Endothelial cell of umbilical vein (primary cell): ENCODE measurements at regions not wholly inside any gene's neighbourhood (a gene's known extent, or its start where the extent isn't known, plus 50 kb on each side); places are given as distances from the start of the nearest gene placed in this dataset.

Source experiments
- BruUV-seq: library from RNA; stranded (reverse); fragments of 400-500 nt; replicated peaks from 2 replicates; lab custom pipeline; 2021; lab: Mats Ljungman, UMichigan
- CTCF ChIA-PET: fragments of 300-600, 350-600 bp; sonication (Branson Sonifier 250); formaldehyde crosslinking; loops from one replicate; lab custom pipeline; 2021; ENCODE audit warnings: antibody characterized with exemption, inconsistent platforms; lab: Charles Lee
- POLR2A ChIA-PET: fragments of 300-600, 350-600 bp; sonication (Branson Sonifier 250); formaldehyde crosslinking; loops from one replicate; lab custom pipeline; 2021; ENCODE audit warnings: antibody characterized with exemption, inconsistent platforms; lab: Charles Lee
- DNase-seq: peaks from one replicate; pipeline ENCODE4 v3.0.0-alpha.2; 2011; ENCODE audit warnings: low read depth, low spot score
- FAIRE-seq: peaks from 2 replicates; lab custom pipeline; 2011; peaks lifted over from hg19 to GRCh38; lab: Jason Lieb, UNC
- H2AFZ ChIP-seq: 2 replicates; pipeline ENCODE4 v1.6.0; 2012; ENCODE audit warnings: low read depth, low read length, control low read depth, inconsistent platforms
- H3K27ac ChIP-seq: 2 replicates; pipeline ENCODE4 v1.5.1; 2011; ENCODE audit warnings: low read depth, mild to moderate bottlenecking, control low read depth, low read length, moderate library complexity; ENCODE audit not compliant: insufficient read depth
- H3K27me3 ChIP-seq, 2 experiments: 2 replicates each; pipeline versions ENCODE4 v1.6.0 to v1.6.1; 2011; ENCODE audit warnings: low read length in 2 of 2, mixed read lengths in 1 of 2; ENCODE audit not compliant: control insufficient read depth in 2 of 2, insufficient read depth in 2 of 2
- H3K36me3 ChIP-seq, 2 experiments: 2 replicates in 1 of 2; 3 replicates in 1 of 2; pipeline ENCODE4 v1.5.1; 2011; ENCODE audit warnings: low read length in 2 of 2, mild to moderate bottlenecking in 1 of 2, moderate library complexity in 1 of 2; ENCODE audit not compliant: control insufficient read depth in 2 of 2, insufficient read depth in 2 of 2; ENCODE audit errors: extremely low read depth in 1 of 2
- H3K4me1 ChIP-seq: 3 replicates; pipeline ENCODE4 v1.5.1; 2011; ENCODE audit warnings: mild to moderate bottlenecking, low read length; ENCODE audit not compliant: control insufficient read depth, insufficient read depth; ENCODE audit errors: extremely low read depth
- H3K4me2 ChIP-seq: 2 replicates; pipeline ENCODE4 v1.6.1; 2011; ENCODE audit warnings: low read length, control low read depth, mixed read lengths; ENCODE audit not compliant: insufficient read depth
- H3K4me3 ChIP-seq, 3 experiments: fragments of 200-600 bp in 1 of 3; sonication (generic), shearing (Covaris generic) in 1 of 3; replicated peaks in 1 of 3; 2 replicates each; pipeline ENCODE4 v1.5.1; 2011 to 2016; ENCODE audit warnings: control low read depth in 3 of 3, low read length in 3 of 3, mild to moderate bottlenecking in 2 of 3, inconsistent platforms in 1 of 3, low read depth in 1 of 3, moderate library complexity in 1 of 3; ENCODE audit not compliant: insufficient read depth in 1 of 3
- H3K79me2 ChIP-seq: 2 replicates; pipeline ENCODE4 v1.6.0; 2012; ENCODE audit warnings: low read length, inconsistent platforms; ENCODE audit not compliant: control insufficient read depth, insufficient read depth
- H3K9ac ChIP-seq: replicated peaks from 2 replicates; pipeline ENCODE3; 2011; ENCODE audit warnings: low read length, control low read depth; ENCODE audit not compliant: insufficient read depth; ENCODE audit errors: extremely low read depth
- H3K9me1 ChIP-seq: replicated peaks from 3 replicates; pipeline ENCODE4 v1.6.0; 2011; ENCODE audit warnings: mild to moderate bottlenecking, low read length; ENCODE audit not compliant: control insufficient read depth, insufficient read depth; ENCODE audit errors: extremely low read depth
- H3K9me3 ChIP-seq: replicated peaks from 2 replicates; pipeline ENCODE4 v1.5.1; 2012; ENCODE audit warnings: low read length, inconsistent platforms; ENCODE audit not compliant: control insufficient read depth, insufficient read depth
- H4K20me1 ChIP-seq: replicated peaks from 2 replicates; pipeline ENCODE3; 2011; ENCODE audit warnings: mild to moderate bottlenecking, low read length; ENCODE audit not compliant: control insufficient read depth, insufficient read depth; ENCODE audit errors: extremely low read depth
- FOS ChIP-seq: IDR thresholded peaks from 2 replicates; pipeline ENCODE4 v1.6.1; 2011; ENCODE audit warnings: mild to moderate bottlenecking, low read length, moderate library complexity, borderline replicate concordance; ENCODE audit not compliant: insufficient read depth
- GATA2 ChIP-seq: IDR thresholded peaks from 2 replicates; pipeline ENCODE4 v1.7.0; 2011; ENCODE audit warnings: low read depth, mild to moderate bottlenecking, moderate library complexity, mixed read lengths, low read length; ENCODE audit not compliant: insufficient read length, insufficient read depth
- JUN ChIP-seq: IDR thresholded peaks from 2 replicates; pipeline ENCODE4 v1.6.1; 2011; ENCODE audit warnings: borderline replicate concordance, low read depth; ENCODE audit not compliant: insufficient read length, insufficient read depth
- MYC ChIP-seq: IDR thresholded peaks from one replicate; pipeline ENCODE4 v1.6.1; 2011; ENCODE audit warnings: mild to moderate bottlenecking, low read depth, low read length
- POLR2AphosphoS5 ChIP-seq: IDR thresholded peaks from 2 replicates; pipeline ENCODE4 v1.6.1; 2012; ENCODE audit warnings: low read depth, mild to moderate bottlenecking, control low read depth, low read length, moderate library complexity; ENCODE audit not compliant: insufficient read depth
- dilution Hi-C: fragments of 300-500 bp; cut with MboI; formaldehyde crosslinking; loops from one replicate; pipeline ENCODE4 v1.15.0; 2019; ENCODE audit warnings: low sequenced_read_pairs; ENCODE audit not compliant: extremely low pct_ligation_motif_present
- intact Hi-C: fragments of 100-400 bp; cut with micrococcal nuclease; formaldehyde crosslinking; loops from one replicate; pipeline ENCODE4 v1.10.0; 2022
- TF ChIP-seq, protein P1 (sequence below): IDR thresholded peaks from 2 replicates; pipeline ENCODE4 v1.6.1; 2011; ENCODE audit not compliant: insufficient read depth, insufficient read length
- TF ChIP-seq, protein P2 (sequence below), 2 donors: IDR thresholded peaks; 1 replicate in 1 of 2; 2 replicates in 1 of 2; pipeline ENCODE4 v1.5.1; 2011; ENCODE audit warnings: low read length in 2 of 2, mild to moderate bottlenecking in 2 of 2, moderate library complexity in 2 of 2, control low read depth in 1 of 2, inconsistent platforms in 1 of 2, low read depth in 1 of 2; ENCODE audit not compliant: insufficient read depth in 1 of 2; ENCODE audit errors: extremely low read depth in 1 of 2

DNA sequence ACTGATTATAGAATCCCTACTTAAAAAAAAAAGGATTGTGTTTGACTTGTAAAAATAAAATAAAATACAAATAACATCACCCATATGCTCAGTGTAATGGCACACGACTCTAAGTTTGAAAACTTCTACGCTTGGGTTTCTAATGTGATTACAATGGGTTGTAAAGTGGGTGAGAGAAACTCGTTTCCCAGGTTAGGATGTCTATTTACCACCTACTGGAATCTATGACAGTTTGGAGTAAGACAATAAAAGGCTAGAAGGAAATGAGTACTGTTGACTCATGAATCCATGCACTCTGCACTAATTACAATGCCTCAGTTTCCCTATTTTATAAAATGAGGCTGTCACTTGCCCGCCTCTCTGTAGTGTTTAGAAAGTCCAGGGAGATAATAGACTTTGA lies 204.0 kb upstream of the FOXN2 start:
- Histone ChIP-seq H3K4me3 (no peak overlapping the region), H3K27me3 (no peaks in the 10 kb centered on the region), H3K36me3 (no peaks in the 10 kb centered on the region), H3K4me2 (no peak overlapping the region), H3K79me2 (no peaks in the 10 kb centered on the region), H3K9ac (no peak overlapping the region), H3K9me1 (no peaks in the 10 kb centered on the region), H4K20me1 (no peaks in the 10 kb centered on the region), H3K27ac (no peak overlapping the region), H3K9me3 (no peaks in the 10 kb centered on the region), H2AFZ (no peak overlapping the region), H3K4me1 (peaks cover 30% of the 10 kb centered on the region)
- ChIA-PET POLR2A (no interaction called here), CTCF (no interaction called here)
- FAIRE-seq (no peak), DNase-seq (no peak)
- intact Hi-C loops (no loop called here), dilution Hi-C loops (no loop called here)
- no TSS peak for BruUV-seq
- TF ChIP-seq FOS (peak; percentile 22), GATA2 (no peak)

DNA sequence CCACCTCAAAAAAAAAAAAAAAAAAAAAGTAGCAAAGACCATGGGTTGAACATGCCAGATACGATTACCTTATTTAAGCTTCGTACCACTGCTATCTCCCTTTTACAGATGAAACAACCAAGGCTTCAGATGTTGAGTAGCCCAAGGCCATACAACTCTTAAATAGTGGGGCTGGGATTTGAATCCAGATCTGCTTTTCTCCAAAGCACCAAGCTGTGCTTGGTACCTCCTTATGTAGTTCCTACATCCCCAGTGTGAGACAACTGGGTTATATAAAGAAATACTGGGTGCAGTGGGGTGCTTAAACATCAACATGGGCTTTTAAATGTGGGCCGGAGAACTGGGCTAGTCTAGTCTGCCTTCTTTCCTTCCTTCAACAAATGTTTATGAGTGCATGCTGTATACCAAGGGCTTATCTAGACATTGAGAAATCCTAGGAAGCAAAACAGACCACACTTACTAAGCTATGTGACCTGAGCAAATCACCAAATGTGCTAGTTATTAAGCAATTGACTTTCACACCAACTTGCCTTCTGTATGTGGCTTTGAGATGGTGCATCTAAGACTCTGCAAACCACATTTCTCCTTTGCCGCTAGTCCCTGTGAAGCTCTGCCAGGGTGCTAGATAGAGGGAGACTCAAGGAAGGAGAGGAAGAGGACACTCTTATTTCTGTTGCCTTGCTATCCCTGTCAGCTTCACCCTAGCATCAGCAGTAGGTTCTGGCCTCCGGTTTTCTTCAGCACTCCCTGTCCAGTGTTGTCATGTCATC lies 201.4 kb upstream of the FOXN2 start:
- Histone ChIP-seq H3K4me2 (no peak overlapping the region), H3K4me3 (no peak overlapping the region), H3K79me2 (no peaks in the 10 kb centered on the region), H3K4me1 (peaks cover 12% of the 10 kb centered on the region), H3K9me3 (no peaks in the 10 kb centered on the region), H2AFZ (no peak overlapping the region), H3K27me3 (no peaks in the 10 kb centered on the region), H3K27ac (no peak overlapping the region), H4K20me1 (no peaks in the 10 kb centered on the region), H3K9me1 (no peaks in the 10 kb centered on the region), H3K36me3 (no peaks in the 10 kb centered on the region), H3K9ac (no peak overlapping the region)
- dilution Hi-C loops: no loop called here
- TF ChIP-seq, protein P1, sequence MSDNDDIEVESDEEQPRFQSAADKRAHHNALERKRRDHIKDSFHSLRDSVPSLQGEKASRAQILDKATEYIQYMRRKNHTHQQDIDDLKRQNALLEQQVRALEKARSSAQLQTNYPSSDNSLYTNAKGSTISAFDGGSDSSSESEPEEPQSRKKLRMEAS: no peak
- TF ChIP-seq POLR2AphosphoS5: no peak
- TF ChIP-seq JUN: no peak
- no peak for TF ChIP-seq MYC
- no peak for TF ChIP-seq GATA2
- TF ChIP-seq, protein P2, sequence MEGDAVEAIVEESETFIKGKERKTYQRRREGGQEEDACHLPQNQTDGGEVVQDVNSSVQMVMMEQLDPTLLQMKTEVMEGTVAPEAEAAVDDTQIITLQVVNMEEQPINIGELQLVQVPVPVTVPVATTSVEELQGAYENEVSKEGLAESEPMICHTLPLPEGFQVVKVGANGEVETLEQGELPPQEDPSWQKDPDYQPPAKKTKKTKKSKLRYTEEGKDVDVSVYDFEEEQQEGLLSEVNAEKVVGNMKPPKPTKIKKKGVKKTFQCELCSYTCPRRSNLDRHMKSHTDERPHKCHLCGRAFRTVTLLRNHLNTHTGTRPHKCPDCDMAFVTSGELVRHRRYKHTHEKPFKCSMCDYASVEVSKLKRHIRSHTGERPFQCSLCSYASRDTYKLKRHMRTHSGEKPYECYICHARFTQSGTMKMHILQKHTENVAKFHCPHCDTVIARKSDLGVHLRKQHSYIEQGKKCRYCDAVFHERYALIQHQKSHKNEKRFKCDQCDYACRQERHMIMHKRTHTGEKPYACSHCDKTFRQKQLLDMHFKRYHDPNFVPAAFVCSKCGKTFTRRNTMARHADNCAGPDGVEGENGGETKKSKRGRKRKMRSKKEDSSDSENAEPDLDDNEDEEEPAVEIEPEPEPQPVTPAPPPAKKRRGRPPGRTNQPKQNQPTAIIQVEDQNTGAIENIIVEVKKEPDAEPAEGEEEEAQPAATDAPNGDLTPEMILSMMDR (IDR thresholded peaks at IDR 0.05; ENCODE audit: extremely low read depth in 1 of 2, insufficient read depth in 1 of 2, low read depth in 1 of 2, low read length in 2 of 2): no peak
- FAIRE-seq (no peak), DNase-seq (no peak)
- BruUV-seq: no TSS peak
- CTCF ChIA-PET: interaction anchor here (0.6 kb wide), 1 partner anchor 198 kb away, joined by 3 read pairs; no protein-coding TSS in a partner anchor
- POLR2A ChIA-PET: no interaction called here
- intact Hi-C loops: no loop called here
